ENCODE measurements at regions not wholly inside any gene's neighbourhood (a gene's known extent, or its start where the extent isn't known, plus 50 kb on each side); places are given as distances from the start of the nearest gene placed in this dataset.

DNA sequence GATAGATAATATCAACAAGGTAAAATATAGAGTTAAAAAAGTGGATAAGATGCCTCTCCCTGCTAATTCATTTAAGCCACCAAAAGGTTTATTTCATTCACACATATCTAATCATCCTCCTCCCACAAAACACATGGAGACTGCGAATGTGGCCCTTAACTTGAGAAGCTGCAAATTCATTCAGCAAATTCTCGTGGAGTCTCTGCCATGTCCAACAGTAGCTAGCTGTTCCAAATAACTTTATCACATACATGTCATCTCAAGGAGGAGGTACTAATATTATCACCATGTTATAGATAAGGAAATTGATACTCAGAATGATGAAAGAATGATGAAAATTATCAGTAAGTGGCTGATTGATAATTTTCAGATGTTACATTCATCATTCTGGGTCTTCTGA, 950.2 kb downstream of the CDH11 start:
- no peak for DNase-seq (ENCODE audit: low read depth, low spot score)

DNA sequence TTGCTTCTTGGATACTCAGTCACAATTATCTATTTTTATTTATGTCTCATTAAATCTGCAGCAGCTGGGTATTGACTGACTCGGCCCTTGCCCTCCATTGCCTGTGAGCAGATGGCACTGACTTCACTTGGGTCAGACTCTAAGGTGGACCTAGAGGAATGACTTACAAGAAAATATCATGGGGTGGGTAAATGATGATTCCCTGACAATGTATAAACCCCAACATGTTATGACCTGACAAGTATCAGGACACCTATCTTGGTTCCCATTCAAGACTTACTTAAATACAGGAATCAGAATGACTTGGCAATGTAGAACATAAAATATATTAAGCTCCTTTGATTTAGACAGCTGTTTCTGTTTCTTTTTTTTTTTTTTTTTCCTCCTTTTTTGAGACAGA, 953.5 kb downstream of the CDH11 start:
- no peak for DNase-seq (ENCODE audit: low read depth, low spot score)

DNA sequence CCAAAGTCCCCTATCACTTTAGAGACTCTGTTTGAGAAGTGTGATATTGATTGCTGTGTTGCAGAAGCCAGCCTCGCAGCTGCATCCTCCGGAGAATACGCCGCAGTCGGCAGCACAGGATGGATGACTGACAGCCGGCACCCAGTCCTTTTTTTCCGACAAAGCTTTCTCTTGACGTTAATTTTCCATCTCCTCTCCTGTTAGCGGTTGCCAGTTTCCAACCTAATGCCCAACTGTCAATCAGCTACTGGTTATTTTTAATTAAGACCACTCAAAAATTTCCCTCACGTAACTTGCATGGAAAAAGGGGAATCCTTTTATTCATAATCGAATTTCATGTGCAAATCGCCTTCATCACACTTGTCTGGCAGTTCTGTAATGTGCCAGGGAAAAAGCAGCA, 953.9 kb downstream of the CDH11 start:
- no peak for DNase-seq (ENCODE audit: low read depth, low spot score)

DNA sequence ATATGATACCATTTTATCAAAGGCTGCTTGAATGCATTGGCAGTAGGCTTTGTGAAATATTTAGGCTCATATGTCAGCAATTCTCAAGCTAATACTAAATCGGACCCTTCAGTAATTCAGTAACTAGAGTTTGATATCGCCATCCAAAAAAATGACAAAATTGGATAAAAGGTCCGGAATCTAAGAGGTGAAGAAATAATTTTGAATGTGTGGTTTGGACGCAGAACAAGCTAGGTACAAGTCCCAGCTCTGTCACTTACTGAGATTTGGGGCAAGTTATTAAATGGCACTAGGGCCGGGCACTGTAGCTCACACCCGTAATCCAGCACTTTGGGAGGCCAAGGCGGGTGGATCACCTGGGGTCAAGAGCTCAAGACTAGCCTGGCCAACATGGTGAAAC, 956.5 kb downstream of the CDH11 start:
- no peak for DNase-seq (ENCODE audit: low read depth, low spot score)

DNA sequence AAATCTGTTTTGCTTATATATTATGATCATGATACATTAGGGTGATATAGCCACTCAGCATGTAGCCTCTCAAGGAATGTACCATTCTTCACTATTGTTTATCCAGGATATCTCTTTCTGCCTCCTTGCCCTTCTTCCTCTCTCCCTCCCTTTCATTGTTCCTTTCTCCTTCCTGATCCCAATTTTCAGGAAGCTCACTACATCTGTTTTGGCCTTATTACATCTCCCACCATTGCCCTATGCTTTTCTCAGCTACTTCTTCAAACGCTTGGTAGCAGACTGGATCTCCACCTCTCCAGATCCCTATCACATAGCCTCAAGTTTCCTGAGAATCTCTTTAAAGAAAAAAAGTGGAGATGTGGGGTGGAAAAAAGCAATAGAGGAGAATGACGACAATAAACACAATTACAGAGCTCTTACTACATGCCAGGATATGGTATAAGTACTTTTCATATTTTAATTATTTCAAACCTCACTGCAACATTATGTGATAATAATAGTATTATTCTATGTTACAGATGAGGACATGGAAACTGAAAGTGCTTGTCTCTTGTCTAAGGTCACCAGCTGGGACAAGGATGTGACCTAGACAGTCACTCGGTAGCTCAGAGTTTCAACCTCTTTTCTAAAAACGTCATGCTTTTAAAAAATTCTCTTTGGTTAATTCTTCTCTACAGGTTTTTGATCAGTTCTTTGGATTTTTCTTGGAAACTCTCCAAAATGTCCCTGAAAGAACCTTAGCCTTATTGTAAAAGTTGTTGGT, 959.1 kb downstream of the CDH11 start:
- no peak for DNase-seq (ENCODE audit: low read depth, low spot score)

DNA sequence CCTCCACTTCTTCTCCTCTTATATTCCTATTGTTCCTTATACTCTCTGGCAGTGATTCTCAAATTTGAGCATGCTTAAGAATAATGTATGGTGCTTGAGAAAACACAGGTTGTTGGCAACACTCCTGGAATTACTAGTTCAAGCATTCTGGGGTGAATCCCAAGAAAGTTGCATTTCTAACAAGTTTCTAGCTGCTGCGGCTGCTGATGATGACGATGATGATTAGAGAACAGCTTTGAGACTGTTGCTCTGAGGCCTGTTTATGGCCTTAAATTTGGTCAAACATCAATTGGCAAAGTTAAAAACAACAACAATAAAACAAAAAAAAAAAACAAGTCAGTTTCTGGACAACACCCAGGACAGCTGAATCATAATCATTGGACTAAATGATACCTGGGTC, 961.9 kb downstream of the CDH11 start:
- no peak for DNase-seq (ENCODE audit: low read depth, low spot score)

DNA sequence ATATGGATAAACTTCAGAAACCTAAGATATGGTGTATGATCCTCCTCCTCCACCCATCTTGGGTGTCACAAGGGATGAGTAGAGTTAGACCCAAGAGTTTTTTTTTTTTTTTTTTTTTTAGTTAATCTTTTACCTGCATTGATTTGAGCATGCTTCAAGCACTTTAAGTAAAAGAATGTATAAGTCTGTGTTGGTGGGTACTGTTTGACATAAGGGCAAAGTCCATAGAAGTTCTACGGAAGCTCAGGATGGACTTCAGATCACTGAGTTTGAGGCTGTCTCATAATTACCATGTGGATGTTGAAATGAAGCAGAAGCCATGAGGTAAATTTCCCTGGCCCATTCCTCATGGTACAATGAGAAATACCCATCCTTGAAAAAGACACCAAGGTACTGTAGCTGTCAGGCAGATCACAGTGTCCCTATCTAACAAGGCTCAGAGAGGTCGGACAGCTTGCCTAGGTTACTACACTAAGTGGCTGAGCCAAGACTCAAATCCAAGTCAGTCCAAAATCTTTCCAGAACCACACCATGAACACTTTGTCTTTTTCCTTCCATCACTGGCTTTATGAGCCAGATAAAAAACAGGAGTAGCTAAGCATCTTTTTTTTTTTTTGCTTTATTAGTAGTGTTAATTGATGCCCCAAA, 962.8 kb downstream of the CDH11 start:
- DNase-seq (ENCODE audit: low read depth, low spot score) = no peak

DNA sequence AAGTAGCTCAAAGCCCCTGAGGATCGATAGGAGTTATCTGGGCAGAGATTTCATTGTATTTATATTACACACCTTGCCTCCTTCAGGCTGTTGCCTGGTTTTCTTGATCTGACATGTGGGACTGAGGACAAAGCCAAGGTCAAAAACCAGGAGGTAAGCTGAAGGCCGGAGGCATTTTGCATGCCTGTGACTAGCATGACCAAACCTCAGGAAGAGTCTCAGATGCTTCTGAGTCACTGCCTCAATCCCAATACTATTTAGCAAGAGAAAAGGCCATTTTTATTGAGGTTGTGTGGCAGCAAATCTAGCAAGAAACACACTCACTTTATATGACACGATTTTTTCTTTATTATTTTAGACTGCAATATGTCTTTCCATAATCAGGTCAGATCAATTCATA, 968.1 kb downstream of the CDH11 start:
- DNase-seq (ENCODE audit: low read depth, low spot score) = no peak

DNA sequence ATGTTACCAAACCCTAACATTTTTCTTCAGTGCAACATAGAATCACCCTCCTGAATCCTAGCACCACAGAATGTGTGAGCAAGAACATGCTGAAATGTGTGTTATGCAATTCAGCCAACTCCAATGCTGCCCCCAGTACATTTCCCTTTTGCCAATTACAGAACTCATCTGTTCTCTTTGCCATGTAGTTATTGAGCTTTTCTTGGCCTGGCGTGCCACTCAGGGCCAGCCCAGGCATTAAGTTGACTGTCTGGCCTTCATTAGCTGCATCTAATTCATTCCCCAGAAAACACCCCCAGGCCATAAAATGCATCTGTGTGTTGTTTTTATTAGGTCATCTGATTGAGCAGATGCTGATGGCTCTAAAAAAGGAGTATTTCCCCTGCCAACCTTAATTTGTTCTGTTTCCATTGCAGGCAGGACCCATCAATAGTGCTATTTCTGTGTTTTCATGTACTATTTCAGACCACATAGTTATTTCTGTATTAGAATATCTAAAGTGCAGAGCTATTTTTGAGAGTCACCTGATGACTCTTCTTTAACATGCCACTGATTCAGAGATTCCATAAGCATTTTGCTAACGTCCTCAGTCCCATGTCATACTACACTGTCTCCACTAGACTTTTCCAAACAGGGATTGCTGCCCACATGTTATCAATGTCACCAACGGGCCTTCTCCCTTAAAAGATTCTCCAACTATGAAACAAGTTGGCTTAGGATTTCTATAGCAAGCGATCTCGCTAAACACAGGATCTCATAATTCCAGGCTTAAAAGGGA, 969.7 kb downstream of the CDH11 start:
- DNase-seq (ENCODE audit: low read depth, low spot score) = no peak

DNA sequence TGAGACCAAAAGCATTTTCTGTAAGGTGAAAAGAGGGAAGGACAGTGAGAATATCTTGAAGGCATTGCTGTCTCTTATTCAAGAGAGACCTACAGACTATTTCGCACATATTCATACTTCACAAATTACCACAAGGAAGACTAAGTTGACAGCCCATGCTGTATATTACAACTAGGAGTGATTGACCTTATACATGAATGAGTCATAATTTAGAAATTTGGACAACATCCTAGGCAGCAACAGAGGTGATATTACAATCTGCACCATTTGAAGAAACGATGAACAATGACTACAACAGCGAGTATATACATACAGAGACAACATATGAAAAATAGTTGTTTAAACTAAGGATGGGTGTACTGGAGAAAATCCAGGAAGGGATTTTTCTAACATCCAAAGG, 971.7 kb downstream of the CDH11 start:
- DNase-seq (ENCODE audit: low read depth, low spot score) = no peak

DNA sequence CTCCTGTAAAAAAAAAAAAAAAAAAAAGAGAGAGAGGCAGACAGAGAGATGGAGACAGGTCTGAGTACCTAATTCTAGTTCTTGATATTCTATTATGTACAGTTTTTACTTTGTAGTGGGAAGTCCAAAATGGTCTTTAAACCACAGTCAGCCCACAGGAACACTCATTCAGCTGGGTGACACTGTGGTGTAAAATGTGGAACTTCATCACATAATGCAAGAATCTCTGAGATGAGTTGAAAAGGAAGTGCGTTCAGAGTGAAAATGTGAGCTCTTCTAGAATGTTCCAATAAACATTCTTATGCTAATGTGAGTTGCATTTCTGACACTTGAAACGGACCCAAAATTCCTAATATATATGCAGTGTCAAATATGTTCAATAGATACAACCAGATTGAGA, 972.1 kb downstream of the CDH11 start:
- no peak for DNase-seq (ENCODE audit: low read depth, low spot score)

DNA sequence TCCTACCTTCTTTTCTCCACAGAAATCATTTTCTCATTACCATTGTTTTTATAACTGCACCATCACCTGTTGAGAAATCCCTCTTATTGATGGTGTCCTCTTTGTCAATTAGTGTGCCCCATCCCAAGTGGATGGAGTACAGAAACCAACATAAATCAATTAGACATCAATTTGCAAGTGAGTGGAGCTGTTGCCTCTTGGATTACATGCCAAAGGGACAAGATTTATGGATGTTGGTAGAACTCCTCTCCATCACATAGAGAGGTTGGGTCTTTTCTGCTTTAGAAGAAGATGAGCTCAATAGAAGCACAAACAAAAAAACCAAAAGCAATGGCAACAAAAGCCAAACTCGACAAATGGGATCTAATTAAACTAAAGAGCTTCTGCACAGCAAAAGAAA, 973.5 kb downstream of the CDH11 start:
- no peak for DNase-seq (ENCODE audit: low read depth, low spot score)

DNA sequence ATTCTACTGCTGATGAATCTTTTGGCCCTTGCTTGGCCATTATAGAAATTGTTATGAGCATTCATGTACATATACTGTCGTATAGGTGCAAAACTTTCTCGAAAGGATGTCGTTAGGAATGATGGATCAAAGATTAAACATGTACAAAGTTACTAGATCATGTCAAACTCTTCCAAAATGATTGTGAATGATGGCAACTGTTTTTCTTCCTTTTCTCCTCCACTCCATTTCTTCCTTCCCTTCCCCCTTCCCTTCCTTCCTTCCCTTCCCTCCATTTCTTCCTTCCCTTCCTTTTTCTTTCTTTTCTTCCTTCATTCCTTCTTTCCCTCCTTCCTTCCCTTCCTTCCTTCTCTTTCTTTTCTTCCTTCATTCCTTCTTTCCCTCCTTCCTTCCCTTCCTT, 973.9 kb downstream of the CDH11 start:
- DNase-seq (ENCODE audit: low read depth, low spot score) = no peak

DNA sequence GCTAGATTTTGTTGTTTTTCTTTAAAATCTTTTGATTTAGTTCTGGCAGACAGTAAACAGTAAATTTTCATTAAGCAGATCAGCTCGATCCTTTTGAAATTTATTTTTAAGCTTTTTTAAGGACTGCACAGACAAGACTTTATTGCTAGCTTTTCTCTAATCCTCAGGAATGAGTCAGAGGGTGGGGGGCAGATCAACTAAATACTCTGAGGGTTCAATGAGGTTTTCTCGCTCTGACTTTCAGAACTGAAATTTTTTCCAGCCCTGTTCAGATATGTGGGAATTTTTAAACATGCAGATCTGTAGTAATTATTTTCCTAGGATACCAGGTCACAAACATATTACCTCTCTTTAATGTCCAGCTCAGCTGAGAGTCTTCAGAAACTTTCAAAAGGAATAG, 977.2 kb downstream of the CDH11 start:
- DNase-seq (ENCODE audit: low read depth, low spot score) = no peak

DNA sequence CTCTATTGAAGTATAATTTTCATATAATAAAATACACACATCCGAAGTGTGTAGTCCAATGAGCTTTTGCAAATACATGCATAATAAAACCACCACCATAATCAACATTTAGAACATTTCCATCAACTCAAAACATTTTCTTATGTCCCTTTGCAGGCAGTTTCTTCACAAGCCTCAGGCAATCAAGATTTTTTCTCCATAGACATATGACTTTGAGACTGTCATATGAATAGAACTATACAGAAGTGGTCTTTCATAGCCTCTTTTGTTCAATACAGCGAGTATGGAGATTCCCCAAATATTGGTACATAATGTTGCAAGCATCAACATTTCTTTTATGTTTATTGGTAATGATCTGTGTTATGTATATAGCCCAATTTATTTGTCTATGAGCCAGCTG, 983.2 kb downstream of the CDH11 start:
- DNase-seq (ENCODE audit: low read depth, low spot score) = no peak

DNA sequence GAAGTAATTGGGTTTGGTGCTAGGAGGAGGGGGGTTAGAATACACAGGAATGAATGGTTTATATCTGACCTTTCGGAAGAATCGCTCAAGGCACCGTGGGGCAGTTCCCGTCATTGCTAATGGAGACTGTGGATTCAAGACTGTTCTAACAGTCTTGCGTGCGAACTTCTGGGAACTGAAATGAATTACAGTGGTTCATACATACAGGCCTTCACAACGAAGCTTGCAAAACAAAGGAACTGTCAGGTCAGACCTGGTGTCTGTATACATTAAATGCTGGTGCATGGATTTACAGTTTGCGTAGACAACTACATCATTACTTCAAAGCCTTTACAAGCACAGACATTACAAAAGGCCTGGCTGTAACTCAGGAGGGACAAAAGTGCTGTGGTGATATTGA, 983.9 kb downstream of the CDH11 start:
- DNase-seq (ENCODE audit: low read depth, low spot score) = no peak

DNA sequence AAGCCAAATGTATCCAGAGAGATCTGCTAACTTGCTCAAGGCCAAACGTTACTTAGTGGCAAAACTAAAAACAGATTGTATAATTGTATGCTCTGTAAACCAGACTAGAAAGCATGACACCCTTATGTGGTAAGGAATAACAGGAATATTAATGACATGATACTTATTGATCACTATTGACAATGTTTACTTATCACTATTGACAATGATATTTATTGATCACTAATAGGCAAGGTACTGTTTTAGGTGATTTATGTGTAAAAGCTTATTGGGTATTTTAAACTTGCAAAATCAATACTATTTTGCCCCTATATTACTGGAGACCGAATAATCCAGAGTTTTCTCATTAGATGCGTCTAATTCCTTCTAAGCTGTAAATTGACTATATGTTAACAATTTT, 985.1 kb downstream of the CDH11 start:
- DNase-seq (ENCODE audit: low read depth, low spot score) = no peak

DNA sequence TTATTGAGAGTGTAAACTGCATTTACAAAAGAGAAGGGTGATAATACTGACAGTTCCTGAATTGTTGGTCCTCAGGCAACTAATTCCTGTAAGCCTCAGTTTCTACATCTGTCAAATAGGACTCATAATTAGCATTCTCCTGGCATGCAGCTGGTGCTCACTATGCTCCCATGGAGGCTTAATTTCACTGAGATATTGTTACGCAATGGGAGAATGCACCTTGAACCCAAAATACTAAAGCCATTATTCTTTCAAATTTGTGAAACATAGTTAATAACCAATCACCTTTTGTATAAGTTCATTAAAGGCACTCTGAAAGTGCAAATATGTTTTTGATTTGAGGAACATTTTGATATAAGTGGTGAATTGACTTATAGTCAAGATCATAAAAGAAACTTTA, 985.5 kb downstream of the CDH11 start:
- no peak for DNase-seq (ENCODE audit: low read depth, low spot score)

DNA sequence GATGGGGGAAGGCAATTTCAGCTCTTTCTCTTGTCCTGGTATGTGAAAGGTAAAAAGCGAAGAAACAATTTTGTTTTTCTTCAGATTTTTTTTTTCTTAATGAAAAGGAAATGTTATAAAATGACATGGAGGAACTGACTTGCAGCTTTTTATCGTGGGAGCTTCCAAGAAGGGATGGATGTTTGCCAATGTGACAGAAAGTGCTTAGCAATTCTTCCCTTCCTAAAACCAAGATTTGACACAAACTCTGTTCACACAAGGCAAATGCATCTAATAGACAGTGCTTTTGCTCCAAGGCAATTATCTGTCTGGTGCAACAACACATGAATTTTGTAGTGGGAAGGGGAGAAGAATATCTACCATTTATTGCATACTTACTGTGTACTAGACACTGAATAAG, 988.5 kb downstream of the CDH11 start:
- DNase-seq (ENCODE audit: low read depth, low spot score) = no peak

DNA sequence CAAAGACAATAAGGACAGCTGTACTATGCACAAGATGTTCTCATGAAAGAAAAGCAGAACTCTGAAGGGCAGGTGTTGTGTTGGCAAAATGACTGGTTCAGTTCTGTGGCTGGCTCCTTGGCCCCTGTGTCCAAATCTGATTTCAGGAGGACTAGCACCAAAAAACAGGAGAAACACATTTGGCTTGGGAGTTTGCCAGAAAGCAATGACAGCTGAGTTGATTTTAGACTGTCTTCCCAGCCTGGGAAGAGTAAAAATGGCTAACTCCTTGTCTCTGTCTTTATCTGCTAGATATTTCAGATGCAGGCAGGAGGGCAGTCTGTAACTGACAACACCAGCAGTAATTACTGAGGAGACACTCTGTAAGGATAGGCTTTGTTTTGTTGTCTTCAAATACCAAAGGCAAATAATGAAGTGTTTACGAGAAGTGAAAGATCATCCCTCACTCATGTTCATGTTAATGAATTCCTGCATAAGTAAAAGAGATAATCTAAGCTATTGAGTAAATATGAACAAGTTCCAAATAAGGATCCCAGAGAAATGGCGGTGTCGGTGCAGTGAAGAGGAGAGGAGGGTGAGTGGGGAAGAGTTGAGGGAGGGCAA, 989.0 kb downstream of the CDH11 start:
- DNase-seq (ENCODE audit: low read depth, low spot score) = no peak

DNA sequence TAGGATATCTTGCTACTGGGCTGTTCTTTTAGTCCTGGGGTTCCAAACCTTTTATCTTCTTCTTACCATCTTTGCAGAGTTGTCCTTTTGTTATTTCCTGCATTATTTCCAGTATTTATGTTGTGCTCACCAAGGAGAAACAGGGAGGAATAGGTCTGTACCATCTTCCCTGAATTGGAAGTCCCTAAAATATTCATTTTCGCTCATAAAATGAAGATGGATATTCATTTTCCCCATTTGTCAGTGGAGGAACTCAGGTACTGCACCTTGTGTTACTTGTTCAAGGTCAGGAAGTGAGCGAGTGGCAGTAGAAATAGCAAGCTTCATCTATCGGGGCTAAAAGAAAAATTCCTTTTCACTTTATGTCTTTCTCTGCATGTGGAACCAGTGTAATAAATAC, 989.7 kb downstream of the CDH11 start:
- DNase-seq (ENCODE audit: low read depth, low spot score) = no peak

DNA sequence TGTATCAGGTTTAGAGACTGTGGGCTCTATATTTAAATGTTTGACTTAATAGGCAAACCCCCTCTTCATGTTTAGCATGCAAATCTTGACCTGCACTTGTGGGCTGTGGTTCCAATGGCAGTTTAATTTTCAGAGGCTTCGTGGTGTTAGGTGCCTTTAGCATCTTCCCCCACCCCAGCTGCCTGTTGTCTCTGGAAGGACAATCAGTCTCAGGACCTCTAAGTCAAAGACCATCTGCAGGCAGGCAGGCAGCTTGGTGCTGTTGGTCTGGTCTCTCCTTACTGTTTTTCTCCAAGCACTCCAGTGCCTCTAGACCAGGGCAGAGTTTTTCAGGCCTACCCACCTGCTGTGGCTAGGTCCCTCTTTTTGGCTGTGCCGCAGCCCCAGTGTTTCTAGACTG, 990.4 kb downstream of the CDH11 start:
- no peak for DNase-seq (ENCODE audit: low read depth, low spot score)

DNA sequence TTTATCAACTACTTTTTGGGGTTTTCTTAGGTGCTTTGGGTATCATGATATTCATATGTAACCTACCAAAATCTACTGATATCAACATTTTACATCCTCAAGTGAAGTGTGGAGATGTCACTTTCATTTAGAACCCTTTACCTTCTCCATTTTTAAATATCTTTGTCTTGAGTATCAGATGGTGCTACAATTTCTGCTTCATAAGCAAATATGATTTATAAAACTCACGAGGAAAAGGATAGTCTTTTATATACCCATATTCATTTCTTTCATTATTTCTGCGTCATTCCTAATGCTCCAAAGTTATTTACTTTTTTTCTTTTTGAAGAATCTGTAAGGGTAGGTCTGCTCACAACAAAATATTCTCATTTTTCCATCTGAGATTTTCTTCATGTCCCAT, 991.7 kb downstream of the CDH11 start:
- no peak for DNase-seq (ENCODE audit: low read depth, low spot score)

Data from brain pericyte (primary cell).